ENCODE measurements at regions not wholly inside any gene's neighbourhood (a gene's known extent, or its start where the extent isn't known, plus 50 kb on each side); places are given as distances from the start of the nearest gene placed in this dataset.

DNA sequence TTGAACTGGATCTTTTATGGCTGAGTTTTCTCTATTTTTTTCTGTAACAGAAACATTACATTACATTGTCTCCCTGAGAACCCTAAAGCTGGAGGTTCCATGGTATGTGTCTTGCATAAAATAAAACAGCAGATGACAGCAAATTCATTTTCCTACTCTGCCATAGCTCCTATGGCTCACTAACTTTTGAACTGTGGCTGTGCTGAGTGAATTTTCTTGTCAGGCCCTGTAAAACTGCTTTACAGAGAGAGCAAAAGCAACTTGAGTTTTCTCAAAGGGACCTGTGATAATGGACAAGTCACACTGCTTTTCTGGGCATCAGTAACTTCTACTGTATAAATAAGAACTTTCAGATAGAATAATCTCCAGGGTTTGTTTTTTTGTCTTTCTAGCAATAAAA is 129.9 kb upstream of the TSC22D2 start:
- TF ChIP-seq EZH2phosphoT487 (conservative IDR thresholded peaks at IDR 0.05; ENCODE audit: low read length) = no peak
- TF ChIP-seq, protein P1, sequence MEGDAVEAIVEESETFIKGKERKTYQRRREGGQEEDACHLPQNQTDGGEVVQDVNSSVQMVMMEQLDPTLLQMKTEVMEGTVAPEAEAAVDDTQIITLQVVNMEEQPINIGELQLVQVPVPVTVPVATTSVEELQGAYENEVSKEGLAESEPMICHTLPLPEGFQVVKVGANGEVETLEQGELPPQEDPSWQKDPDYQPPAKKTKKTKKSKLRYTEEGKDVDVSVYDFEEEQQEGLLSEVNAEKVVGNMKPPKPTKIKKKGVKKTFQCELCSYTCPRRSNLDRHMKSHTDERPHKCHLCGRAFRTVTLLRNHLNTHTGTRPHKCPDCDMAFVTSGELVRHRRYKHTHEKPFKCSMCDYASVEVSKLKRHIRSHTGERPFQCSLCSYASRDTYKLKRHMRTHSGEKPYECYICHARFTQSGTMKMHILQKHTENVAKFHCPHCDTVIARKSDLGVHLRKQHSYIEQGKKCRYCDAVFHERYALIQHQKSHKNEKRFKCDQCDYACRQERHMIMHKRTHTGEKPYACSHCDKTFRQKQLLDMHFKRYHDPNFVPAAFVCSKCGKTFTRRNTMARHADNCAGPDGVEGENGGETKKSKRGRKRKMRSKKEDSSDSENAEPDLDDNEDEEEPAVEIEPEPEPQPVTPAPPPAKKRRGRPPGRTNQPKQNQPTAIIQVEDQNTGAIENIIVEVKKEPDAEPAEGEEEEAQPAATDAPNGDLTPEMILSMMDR (IDR thresholded peaks at IDR 0.05; ENCODE audit: insufficient read depth, low read length, poor library complexity, severe bottlenecking) = no peak
